WERI-Rb-1 (cell line): ENCODE measurements at regions not wholly inside any gene's neighbourhood (a gene's known extent, or its start where the extent isn't known, plus 50 kb on each side); places are given as distances from the start of the nearest gene placed in this dataset.

Experiments
- DNase-seq: peaks from one replicate; pipeline ENCODE4 v3.0.0-alpha.2; 2020
- H3K27ac ChIP-seq: fragments of 250-450 bp; sonication (Bioruptor Pico); 2 replicates; pipeline ENCODE4 v1.5.1; 2020; ENCODE audit warnings: mild to moderate bottlenecking, moderate library complexity
- H3K27me3 ChIP-seq: fragments of 250-450 bp; sonication (Bioruptor Pico); 2 replicates; pipeline ENCODE4 v1.5.1; 2021; ENCODE audit warnings: mild to moderate bottlenecking, low read depth, moderate library complexity; ENCODE audit not compliant: insufficient read depth, severe bottlenecking
- H3K36me3 ChIP-seq: fragments of 250-450 bp; sonication (Bioruptor Pico); 2 replicates; pipeline ENCODE4 v1.5.1; 2020; ENCODE audit warnings: mild to moderate bottlenecking, moderate library complexity
- H3K4me3 ChIP-seq: 2 replicates; pipeline ENCODE4 v1.5.1; 2011; ENCODE audit warnings: low read depth, mild to moderate bottlenecking, control low read depth, low read length
- H3K9me3 ChIP-seq: fragments of 250-450 bp; sonication (Bioruptor Pico); 2 replicates; pipeline ENCODE4 v1.5.1; 2021; ENCODE audit warnings: mild to moderate bottlenecking, moderate library complexity; ENCODE audit not compliant: severe bottlenecking
- TF ChIP-seq, protein P1 (sequence below): IDR thresholded peaks from 2 replicates; pipeline ENCODE4 v1.5.1; 2011; ENCODE audit warnings: low read depth, mild to moderate bottlenecking, control low read depth, inconsistent platforms, low read length

DNA sequence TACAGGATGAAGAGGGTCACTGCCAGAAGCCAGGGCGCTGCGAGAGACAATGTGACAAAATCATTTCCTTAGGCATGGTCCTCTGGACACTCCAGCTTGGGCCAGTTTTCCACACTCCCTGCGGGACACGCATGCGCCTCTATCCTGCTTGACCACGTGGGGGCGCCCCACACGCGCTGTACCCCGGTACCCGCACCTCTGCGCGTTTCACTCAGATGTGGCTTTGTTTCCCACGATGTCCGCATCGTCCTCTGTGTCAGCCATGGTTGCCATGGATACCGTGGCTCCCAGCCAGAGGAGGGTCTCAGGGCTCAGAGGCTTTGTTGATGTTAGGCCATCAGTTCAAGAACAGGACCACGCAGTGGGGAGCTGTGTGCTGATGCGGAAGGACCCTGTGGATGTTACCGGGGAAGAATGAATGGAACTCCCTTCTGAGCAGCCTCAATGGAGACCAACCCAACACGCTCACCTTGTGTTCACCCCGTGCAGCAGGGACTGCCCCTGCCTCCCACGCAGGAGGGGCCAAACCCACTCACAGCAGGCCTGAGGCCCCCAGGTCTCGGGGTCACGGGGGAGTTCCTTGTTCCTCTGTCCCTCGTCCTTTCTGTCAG, 65.8 kb upstream of the SLC22A11 start:
- Histone ChIP-seq H3K9me3 (no peaks in the 10 kb centered on the region), H3K27ac (no peak overlapping the region), H3K4me3 (no peak overlapping the region), H3K27me3 (no peaks in the 10 kb centered on the region), H3K36me3 (no peaks in the 10 kb centered on the region)
- DNase-seq, result peak; percentile 76
- TF ChIP-seq, protein P1, sequence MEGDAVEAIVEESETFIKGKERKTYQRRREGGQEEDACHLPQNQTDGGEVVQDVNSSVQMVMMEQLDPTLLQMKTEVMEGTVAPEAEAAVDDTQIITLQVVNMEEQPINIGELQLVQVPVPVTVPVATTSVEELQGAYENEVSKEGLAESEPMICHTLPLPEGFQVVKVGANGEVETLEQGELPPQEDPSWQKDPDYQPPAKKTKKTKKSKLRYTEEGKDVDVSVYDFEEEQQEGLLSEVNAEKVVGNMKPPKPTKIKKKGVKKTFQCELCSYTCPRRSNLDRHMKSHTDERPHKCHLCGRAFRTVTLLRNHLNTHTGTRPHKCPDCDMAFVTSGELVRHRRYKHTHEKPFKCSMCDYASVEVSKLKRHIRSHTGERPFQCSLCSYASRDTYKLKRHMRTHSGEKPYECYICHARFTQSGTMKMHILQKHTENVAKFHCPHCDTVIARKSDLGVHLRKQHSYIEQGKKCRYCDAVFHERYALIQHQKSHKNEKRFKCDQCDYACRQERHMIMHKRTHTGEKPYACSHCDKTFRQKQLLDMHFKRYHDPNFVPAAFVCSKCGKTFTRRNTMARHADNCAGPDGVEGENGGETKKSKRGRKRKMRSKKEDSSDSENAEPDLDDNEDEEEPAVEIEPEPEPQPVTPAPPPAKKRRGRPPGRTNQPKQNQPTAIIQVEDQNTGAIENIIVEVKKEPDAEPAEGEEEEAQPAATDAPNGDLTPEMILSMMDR, result peak; percentile 97

DNA sequence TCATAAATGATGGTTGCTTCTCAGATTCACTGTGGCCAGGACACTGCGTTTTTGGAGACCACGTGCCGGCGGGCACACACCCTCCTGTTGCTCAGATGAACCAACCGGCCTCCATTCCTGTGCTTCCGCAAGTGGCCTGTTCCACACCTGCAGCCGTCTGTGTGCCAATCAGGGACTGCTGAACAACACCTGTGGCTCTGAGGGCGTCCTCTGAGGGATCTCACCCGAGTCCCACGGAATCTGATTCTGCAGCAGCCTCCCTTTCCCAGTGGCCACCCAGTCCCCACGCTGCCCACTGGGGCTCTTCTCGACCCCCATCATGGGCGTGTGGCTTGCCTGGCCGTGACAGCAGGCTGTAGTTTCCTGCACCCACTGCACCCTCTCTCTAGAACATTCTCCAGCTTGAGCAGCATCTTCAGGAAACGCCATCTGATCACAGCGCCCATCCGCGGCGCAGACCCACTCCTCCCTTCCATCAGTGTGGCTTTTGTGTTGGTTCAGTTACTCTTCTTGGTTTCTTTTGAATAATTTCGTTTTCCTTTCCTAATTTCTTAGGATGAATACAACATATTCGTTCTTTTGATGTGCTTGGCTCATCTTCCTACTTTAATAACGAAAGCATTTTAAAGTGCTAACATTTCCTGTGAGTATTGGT, 65.1 kb upstream of the SLC22A11 start:
- TF ChIP-seq, protein P1, result no peak
- no peak overlapping the region for H3K4me3 ChIP-seq
- H3K36me3 ChIP-seq, result no peaks in the 10 kb centered on the region
- H3K27me3 ChIP-seq, result no peaks in the 10 kb centered on the region
- no peak for DNase-seq
- H3K27ac ChIP-seq, result no peak overlapping the region
- H3K9me3 ChIP-seq, result no peaks in the 10 kb centered on the region

DNA sequence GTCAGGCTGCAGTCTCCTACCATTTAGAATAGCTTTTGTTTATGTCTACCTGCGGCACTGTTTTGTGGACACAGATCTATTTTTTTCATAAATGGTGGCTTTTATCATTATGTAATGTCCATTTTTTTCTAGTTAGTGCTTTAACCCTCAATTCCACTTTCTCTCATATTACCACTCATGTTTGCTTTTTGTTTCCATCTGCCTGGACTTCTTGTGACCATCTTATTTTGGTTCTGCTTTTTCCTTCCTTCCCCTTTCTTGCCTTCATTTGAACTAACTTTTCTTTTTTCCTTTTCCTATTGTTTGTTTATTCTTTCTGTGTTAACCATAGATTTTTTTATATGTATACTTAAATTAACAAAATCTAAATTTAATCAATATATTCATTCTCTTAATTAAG, 63.2 kb upstream of the SLC22A11 start:
- no peak overlapping the region for H3K27ac ChIP-seq
- no peak overlapping the region for H3K4me3 ChIP-seq
- no peaks in the 10 kb centered on the region for H3K36me3 ChIP-seq
- TF ChIP-seq, protein P1, result no peak
- no peaks in the 10 kb centered on the region for H3K27me3 ChIP-seq
- DNase-seq, result no peak
- H3K9me3 ChIP-seq, result no peaks in the 10 kb centered on the region

DNA sequence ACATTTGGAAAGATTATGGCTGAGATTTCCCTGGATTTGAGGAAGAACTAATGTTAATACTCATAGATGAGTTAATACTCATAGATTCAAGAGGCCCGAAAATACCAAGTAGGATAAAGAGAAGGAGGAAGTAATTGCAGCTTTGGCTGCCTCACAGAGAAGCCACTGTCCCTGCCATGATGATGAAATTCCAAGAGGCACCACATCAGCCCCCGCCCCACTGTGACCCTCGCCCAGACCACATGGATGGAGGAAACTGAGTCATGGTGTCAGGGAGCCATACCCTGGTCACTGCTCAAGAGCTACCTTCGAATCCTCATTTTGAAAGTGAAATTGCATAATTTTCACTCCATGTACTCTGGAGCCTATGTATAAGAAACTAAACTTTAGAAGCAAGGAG, 57.6 kb upstream of the SLC22A11 start:
- Histone ChIP-seq H3K4me3 (no peak overlapping the region), H3K27ac (no peak overlapping the region), H3K9me3 (no peaks in the 10 kb centered on the region), H3K27me3 (no peaks in the 10 kb centered on the region), H3K36me3 (no peaks in the 10 kb centered on the region)
- TF ChIP-seq, protein P1, result no peak
- DNase-seq, result no peak

DNA sequence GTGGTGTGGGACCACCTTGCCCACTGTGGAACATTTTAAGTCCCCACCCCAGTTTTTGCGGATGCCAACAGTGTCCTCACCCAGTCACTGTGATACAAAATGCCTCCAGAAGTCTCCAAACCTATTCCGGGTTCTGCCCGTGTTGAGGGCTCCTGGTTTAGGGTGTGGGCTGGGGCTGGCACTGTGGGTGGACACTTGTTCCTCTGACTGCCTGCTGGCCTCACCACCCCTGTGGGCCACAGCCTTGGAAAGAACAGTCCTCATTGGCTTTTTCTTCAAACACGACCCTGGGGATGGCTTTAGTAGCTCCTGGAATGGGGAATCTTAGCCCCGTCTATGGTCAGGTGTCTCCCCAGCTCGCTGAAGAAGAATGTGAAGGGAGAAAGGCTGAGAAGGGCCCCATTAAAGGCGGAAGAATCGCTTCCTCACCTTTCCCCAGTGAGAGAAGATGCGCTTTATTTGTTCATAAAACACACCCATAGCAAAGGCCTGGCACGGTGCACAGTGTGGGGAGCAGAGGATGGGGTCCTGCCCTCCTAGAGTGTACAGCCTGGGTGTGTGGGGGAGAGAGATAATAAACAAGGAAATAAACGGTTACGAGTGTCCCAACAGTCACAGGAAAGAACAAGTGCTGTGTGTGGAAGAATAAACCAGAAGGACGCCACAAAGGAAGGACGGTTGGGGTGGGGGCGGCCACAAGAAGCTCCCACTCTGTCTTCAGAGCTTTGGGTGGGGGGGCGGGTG, 56.3 kb upstream of the SLC22A11 start:
- no peaks in the 10 kb centered on the region for H3K9me3 ChIP-seq
- TF ChIP-seq, protein P1, result no peak
- no peak for DNase-seq
- no peaks in the 10 kb centered on the region for H3K27me3 ChIP-seq
- H3K36me3 ChIP-seq, result no peaks in the 10 kb centered on the region
- no peak overlapping the region for H3K4me3 ChIP-seq
- no peak overlapping the region for H3K27ac ChIP-seq
